Fibroblast of skin of left quadriceps (primary cell): ENCODE measurements at regions not wholly inside any gene's neighbourhood (a gene's known extent, or its start where the extent isn't known, plus 50 kb on each side); places are given as distances from the start of the nearest gene placed in this dataset.
A peak's percentile ranks its signal among the peaks of the same experiment; 100 is the strongest.

ENCODE experiments used
- DNase-seq, 2 experiments: peaks; one replicate each; pipeline ENCODE4 v3.0.0-alpha.2; 2013; ENCODE audit warnings: low read depth in 2 of 2

DNA sequence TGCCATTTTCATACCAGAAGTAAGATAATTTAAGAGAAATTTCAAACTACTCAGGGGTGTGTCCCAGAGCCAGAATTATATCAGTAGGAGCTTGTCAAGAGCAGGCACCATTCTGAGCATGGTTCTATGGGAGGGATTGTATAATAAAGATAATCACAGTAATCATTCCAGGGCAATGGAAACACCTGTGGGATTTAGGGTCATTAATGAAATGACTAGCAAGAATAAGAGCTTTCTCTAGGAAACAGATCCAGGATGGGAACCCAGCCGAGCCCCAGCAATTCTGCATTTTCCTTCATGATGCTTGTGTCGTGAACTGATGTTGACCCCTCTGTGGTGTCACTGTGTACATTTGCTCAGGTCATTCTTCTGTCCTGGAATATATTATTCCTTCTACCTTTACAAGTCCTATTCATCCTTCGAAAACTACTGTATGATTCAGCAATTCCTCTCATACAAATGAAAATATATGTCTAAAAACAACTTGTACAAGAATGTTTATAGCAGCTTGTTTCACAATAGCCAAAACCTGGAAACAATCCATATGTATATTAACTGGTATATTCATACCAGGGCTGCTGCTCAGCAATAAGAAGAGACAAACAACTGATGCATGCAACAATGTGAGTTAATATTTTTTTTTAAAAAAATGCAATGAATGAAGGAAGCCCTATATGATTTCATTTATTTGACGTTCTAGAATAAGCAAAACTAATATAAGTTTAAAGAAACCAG, 687.8 kb upstream of the KLHL29 start:
- DNase-seq, result no peak

- DNase-seq, result no peak
Measured at GRCh38 chr2:22701561-22702160, 683.3 kb upstream of the KLHL29 start.

DNA sequence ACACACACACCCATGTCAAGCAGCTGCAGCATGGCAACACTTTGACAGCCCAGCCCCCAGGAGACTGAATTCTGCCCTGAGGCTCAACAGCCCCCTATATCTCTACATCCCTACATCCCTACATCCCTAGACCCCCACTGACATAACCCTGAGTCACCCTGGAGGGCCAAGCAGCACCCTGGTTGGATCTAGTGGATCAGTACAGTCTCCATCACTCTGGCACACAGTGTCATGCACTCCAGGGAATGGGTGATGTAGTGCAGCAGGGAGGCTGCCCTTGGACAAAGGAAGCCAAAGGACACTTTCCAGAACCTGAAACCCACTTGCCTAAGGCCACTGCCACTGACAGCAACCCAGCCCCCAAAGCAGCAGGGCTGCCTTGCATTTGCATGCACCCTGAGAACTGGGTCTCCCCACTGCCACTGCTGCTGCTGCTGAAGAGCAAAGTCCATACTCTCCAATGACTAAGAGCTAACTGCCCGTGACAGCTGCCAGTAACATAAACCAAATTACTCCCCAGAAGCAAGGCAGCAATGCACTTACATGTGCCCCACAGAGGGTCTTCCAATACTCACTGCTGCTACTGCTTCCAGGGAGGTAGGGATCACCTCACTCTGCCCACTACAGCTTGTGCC, 681.6 kb upstream of the KLHL29 start:
- DNase-seq, result no peak

GRCh38 chr2:22719396-22719795, 665.6 kb upstream of the KLHL29 start:
- DNase-seq, result no peak

- no peak for DNase-seq
Measured at GRCh38 chr2:22729466-22729865, 655.5 kb upstream of the KLHL29 start.

DNA sequence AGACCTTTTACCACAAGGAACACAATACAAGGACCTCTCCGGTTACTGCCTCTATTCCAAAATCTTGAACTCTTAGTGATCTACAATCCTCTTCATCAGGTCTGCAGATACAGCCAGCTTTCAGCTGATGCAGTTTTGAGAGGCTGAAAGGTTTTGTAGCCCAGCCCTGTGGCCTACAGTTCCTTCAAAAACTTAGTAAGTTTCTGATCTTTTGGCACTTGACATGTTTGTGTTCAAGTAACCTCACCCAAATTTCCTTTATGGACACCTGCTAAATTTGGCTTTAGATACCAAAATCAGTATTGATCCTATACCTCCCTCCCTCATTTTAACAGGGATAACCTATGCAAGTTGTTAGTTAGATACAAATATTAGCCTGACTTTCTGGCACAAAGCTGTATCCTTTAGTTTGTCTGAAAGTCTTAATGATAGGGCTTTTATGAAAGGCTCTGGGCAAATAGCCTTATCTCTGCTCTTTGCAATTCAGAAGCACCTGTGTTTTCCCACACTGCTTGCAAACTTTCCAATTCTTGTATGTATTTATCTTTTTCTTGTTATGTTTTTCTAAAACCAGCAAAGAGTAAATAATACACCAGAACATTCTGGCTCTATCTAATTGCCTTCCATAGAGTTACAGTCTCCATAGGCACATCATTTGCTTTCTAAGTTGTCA, 650.5 kb upstream of the KLHL29 start:
- no peak for DNase-seq

DNA sequence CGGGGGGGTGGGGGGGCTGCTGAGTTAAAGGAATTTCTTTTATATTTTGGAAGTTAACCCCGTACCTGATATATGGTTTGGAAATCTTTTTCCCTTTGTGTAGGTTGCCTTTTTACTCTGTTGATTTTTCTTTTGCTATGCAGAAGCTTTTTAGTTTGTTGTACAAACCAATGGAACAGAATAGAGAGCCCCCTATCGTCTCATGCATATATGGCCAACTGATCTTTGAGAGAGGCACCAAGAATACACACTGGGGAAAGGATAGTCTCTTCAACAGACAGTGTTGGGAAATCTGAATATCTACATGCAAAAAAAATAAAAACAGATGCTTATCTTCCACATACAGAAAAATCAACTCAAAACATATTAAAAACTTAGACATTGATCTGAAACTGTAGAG, 647.8 kb upstream of the KLHL29 start:
- DNase-seq, result no peak

DNA sequence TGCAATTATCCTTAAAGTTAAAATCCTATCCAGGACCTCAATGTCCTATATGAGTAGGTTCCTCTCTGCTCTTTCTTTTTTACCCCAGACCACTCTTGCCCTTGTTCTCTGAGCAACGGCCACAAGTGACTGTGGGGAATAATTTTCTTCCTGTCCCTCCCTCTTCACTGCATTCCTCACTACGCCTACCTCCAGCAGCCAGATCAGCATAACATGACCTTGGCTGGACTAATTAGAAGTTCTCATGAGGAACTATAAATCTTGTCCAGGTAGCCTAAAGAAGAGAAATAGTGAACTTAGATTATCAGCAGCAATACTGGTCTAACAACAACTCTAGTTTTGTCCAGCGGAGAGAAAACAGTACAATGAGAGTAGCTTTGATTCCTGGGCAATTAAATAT, 643.8 kb upstream of the KLHL29 start:
- no peak for DNase-seq

GRCh38 chr2:22748909-22749308, 636.1 kb upstream of the KLHL29 start:
- DNase-seq, result no peak

DNA sequence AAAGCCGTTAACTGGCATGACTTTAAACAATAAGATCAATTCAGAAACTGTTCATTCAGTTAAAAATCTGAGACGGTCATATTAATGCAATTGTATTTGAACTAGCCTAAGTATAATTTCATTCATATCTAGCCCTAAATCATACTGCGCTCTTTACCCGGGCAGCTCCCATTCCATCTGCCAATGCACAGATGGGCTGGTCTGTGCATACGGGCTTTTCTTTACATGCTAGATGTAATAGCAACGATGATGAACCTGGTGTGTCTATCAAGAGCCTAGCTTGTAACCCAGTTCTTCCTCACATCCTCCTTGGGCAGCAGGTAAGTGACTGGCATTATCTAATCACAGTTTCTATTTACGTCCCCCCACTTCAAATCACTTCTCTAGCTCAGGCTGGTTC, 631.5 kb upstream of the KLHL29 start:
- no peak for DNase-seq

DNA sequence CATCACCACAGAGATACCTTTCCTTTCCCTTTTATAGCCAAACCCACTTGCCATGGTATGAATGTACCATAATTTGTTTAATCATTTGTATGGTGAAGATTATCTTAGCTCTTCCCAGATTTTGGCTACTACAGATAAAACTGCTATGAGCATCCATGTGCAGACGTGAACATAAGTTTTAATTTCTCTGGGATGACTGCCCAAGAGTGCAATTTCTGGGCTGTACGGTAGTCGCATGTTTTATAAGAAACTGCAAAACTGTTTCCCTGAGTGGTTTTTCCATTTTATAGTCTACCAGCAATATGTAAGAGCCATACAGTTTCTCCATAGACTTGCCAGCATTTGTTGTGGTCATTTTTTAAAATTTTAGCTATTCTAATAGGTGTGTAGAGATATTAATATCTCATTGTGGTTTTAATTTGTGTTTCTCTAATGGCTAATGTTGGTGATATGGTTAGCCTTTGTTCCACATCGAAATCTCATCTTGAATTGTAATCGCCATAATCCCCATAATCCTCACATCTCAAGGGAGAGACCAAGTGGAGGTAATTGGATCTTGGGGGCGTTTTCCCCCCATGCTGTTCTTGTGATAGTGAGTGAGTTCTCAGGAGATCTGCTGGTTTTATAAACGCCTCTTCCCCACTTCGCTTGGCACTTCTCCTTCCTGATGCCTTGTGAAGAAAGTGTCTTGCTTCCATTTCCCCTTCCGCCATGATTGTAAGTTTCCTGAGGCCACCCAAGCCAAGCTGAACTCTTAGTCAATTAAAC, 628.5 kb upstream of the KLHL29 start:
- DNase-seq, result no peak

DNA sequence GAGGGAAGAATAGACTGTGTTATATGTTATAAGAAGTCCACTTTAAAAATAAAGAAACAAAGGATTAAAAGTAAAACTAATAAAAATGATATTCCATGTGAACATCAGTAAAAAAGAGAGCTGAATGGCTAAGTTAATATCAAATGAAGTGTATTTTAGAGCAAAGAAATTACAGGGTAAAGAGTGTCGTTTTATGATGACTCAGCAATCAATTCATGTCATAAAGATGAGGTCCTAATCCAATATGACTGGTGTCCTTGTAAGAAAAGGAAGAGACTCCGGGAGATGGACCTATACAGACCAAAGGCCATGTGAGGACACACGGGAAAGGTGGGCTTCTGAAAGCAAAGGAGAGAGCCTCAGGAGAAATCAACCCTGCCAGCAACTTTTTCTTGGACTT, 615.5 kb upstream of the KLHL29 start:
- DNase-seq, result no peak

- no peak for DNase-seq
Measured at GRCh38 chr2:22784566-22784965, 600.4 kb upstream of the KLHL29 start.

GRCh38 chr2:22786817-22787216, 598.2 kb upstream of the KLHL29 start:
- DNase-seq, result no peak

DNA sequence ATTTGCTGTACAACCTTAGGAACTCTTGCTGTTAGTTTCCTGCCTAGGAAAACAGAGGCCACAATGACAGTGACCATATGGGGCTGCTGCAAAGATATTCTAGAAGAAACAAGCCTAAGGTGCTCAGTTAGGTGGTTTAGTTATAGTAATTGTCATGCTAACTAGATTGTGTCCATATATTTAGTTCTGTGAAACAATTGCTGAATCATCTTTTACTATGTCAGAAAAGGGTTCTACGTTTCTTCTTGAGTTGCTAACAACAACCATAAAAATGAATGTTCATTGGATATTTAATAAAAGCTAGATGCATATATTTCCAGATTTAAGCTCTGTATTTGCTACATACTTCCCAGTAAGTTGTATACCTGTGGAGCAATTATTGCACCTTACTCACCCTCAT, 597.2 kb upstream of the KLHL29 start:
- DNase-seq, result no peak

DNA sequence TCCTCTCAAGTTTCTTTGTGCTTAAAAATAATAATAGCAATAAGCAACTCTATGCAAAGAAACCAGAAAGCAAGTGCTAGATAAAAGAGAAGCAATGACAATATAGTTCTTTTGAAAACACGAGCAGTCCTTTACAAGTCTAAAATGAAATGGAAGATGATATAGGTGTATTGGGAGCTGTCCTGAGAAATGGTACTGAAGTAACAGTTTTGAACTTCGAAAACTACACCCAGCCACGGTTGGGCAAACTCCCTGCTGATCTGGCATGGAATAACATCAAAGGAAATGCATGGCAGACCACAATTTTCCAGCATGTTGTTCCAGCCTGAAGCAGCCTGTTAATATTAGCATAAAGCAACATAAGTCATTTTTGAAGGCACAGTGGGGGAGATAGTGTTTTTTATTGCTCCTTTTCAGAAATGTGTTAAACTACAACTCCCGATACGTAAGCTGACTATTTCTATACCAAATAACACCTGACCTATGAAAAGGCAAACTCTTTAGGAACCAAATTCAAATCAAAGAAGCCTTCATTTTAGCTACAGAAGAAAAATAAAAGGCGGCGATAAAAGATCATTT, 596.1 kb upstream of the KLHL29 start:
- no peak for DNase-seq

DNA sequence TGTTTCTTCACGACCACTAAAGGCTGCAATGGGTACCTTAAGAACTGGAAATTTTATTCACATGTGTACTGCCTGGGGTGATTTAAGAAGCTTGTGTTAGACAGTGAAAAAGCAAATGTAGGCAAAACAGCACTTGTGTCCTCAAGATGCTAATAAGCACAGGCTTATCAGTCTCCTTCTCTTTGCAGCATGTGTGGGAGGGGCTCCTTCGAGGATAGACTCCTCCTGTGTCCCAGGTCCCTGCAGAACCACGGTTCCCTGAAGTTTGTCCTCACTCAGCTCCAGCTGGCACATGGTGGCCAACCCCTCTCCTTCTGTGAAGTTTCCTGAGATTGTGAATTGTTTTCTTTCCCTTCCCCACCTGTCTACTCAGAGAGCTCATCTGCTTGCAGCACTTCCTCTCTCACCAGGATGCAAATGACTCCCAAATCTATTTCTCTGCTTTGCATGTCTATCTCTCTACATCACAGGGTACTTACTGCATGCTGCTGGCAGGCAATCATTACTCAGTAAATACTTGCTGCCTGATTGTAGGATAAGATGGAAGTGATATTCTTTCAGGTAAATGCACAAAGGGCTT, 589.6 kb upstream of the KLHL29 start:
- DNase-seq, result no peak

DNA sequence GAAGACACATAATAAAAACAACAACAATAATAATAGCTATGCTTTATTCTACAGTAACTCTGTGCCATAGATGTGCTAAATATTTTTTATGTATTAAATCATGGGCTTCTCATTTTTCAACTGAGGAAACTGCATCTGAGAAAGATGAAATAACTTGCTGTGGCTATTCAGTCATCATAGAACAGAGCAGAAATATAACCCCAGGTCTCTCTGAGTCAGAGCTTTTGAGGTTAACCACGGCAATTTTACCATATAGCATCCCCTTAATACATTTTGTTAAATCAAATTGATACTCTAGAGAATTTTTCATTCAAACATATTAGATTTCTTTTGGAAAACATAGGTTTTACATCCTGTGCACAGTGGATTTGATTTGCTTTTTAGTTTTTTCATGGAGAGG, 586.6 kb upstream of the KLHL29 start:
- DNase-seq, result peak; percentile 5 to 10

DNA sequence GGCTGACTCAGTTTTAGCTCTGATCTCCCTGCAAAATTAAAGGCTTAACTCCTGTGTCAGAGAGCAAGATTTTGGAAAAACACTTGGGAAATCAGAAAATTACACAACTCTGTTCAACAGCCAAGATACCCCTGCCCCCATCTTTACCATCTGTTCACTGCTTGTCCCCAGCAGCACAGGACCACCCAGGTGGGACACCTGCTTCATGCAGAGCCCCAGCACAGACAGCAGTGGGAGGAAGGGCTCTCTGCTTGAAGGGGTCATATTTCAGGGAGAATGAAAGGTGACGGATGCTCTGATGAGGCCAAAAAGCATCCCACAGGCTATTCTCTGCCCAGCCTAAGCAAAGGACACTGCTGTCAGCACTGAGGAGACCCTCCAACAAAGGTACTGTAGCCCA, 584.6 kb upstream of the KLHL29 start:
- DNase-seq, result no peak

- no peak for DNase-seq
Measured at GRCh38 chr2:22801071-22801470, 583.9 kb upstream of the KLHL29 start.

DNA sequence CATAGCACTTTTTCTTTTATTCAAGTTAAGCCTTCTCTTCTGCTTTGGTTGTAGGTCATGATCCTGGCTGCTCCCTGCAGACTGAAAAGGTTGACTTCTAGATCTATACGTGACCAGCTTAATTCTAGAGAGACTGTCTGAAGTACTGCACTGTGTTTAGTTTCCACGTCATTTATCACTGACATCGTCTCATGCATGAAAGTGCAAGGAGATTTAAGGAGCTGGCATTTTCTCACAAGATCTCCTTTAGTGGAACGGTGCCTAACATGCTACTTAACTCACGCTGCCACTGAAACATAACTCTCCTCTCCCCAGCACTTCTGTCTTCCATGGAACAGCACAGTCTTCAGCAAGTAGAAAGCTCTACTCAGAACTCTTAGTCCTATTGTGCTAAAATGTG, 583.0 kb upstream of the KLHL29 start:
- no peak for DNase-seq
